Panc1 (cell line): ENCODE measurements at regions not wholly inside any gene's neighbourhood (a gene's known extent, or its start where the extent isn't known, plus 50 kb on each side); places are given as distances from the start of the nearest gene placed in this dataset.
"Not testable (repeated sequence)": the region's sequence is repeated elsewhere in the genome, so short reads cannot be mapped to it uniquely, and the experiment has no call there.

Experiments used
- SIN3A ChIP-seq: IDR thresholded peaks from 2 replicates; pipeline ENCODE4 v1.6.1; 2012; ENCODE audit warnings: low read depth, mild to moderate bottlenecking, low read length, moderate library complexity, borderline replicate concordance; ENCODE audit not compliant: insufficient read depth
- TCF7L2 ChIP-seq: IDR thresholded peaks from 2 replicates; pipeline ENCODE4 v1.6.1; 2011; ENCODE audit warnings: mild to moderate bottlenecking, low read depth, low read length, inconsistent platforms
- TF ChIP-seq, protein P1 (sequence below): fragments of 450-650 bp; IDR thresholded peaks from 2 replicates; pipeline ENCODE4 v1.5.1; 2017; ENCODE audit warnings: mild to moderate bottlenecking

DNA sequence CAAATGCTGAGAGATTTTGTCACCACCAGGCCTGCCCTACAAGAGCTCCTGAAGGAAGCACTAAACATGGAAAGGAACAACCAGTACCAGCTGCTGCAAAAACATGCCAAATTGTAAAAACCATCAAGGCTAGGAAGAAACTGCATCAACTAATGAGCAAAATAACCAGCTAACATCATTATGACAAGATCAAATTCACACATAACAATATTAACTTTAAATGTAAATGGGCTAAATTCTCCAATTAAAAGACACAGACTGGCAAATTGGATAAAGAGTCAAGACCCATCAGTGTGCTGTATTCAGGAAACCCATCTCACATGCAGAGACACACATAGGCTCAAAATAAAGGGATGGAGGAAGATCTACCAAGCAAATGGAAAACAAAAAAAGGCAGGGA lies 222.8 kb upstream of the CCL2 start:
- TF ChIP-seq, protein P1, sequence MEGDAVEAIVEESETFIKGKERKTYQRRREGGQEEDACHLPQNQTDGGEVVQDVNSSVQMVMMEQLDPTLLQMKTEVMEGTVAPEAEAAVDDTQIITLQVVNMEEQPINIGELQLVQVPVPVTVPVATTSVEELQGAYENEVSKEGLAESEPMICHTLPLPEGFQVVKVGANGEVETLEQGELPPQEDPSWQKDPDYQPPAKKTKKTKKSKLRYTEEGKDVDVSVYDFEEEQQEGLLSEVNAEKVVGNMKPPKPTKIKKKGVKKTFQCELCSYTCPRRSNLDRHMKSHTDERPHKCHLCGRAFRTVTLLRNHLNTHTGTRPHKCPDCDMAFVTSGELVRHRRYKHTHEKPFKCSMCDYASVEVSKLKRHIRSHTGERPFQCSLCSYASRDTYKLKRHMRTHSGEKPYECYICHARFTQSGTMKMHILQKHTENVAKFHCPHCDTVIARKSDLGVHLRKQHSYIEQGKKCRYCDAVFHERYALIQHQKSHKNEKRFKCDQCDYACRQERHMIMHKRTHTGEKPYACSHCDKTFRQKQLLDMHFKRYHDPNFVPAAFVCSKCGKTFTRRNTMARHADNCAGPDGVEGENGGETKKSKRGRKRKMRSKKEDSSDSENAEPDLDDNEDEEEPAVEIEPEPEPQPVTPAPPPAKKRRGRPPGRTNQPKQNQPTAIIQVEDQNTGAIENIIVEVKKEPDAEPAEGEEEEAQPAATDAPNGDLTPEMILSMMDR, result not testable (repeated sequence)
- TF ChIP-seq TCF7L2, SIN3A: not testable (repeated sequence)
